ENCODE measurements at regions not wholly inside any gene's neighbourhood (a gene's known extent, or its start where the extent isn't known, plus 50 kb on each side); places are given as distances from the start of the nearest gene placed in this dataset.

DNA sequence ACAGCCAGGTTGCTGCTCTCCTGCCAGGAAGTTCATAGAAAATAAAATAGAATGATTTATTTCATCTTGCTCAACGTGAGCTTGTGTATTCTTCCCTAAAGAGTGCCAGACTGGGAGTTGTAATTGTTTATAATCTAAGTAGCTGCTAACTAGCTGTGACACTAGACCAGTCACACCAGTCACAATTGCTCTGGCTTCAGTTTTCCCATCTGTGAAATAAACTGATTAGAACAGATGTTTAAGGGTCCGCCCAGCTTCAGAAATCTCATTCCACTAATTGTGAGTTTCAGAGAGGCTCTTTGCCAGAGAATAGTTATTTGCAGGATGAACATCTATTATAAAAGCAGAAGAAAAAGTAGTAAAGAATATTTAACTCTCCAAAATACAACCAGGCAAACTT lies 55.6 kb upstream of the ZDHHC17 start:
- TF ChIP-seq POLR2A (IDR thresholded peaks at IDR 0.05), result no peak
- TF ChIP-seq CTCF (IDR thresholded peaks at IDR 0.05), result no peak

All from lower leg skin (tissue), 3 donors.